ENCODE measurements at regions not wholly inside any gene's neighbourhood (a gene's known extent, or its start where the extent isn't known, plus 50 kb on each side); places are given as distances from the start of the nearest gene placed in this dataset.

- no peak for DNase-seq (ENCODE audit: low spot score, unreplicated experiment)
- TF ChIP-seq CTCF (IDR thresholded peaks at IDR 0.05; ENCODE audit: unreplicated experiment) = no peak
- Mint-ChIP-seq H3K36me3 (ENCODE audit: insufficient read depth) (no peaks in the 10 kb centered on the region), H3K9me3 (ENCODE audit: low read depth) (no peaks in the 10 kb centered on the region), H3K27me3 (peaks cover 9% of the 10 kb centered on the region), H3K4me3 (ENCODE audit: low read depth) (no peak overlapping the region), H3K27ac (no peak overlapping the region), H3K4me1 (ENCODE audit: low read depth) (no peaks in the 10 kb centered on the region)
Measured at GRCh38 chr10:30178356-30178964, 119.1 kb upstream of the JCAD start.

DNA sequence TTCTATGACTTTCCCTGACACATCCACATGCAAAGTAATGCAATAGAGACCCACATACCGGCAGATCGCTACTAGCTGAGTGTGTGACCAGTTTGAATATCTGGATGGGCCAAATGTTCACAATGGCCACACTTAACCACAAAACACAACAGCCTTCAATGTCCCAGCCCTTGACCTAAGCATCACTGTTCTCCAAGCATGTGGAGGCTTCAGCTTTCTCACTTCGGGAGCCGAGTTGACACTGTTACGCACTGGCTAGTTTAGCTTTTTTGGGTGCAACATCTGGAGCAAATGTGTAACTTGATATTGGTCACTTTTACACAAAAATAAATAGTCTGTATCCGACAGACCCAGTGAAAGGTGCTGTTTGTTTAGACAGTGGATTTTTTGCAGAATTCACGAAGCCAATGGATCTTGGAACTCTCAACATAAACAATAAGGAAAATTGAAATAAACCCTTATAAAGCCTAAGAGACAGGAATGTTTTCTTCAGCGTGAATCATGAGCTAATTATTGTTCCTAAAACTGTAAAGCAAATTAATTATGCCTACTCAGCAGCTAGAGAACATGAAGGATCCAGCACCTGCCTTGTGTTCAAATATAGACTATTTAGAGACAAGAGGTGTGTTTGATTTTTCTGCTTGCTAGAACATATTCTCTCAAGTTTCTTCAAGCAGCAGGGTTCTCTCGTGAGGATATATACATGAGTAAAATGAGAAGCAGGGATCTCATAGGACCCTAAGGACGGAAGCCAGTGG, 117.6 kb upstream of the JCAD start:
- Mint-ChIP-seq H3K9me3 (ENCODE audit: low read depth) (no peaks in the 10 kb centered on the region), H3K4me3 (ENCODE audit: low read depth) (no peak overlapping the region), H3K27me3 (no peaks in the 10 kb centered on the region), H3K4me1 (ENCODE audit: low read depth) (no peaks in the 10 kb centered on the region), H3K27ac (no peak overlapping the region), H3K36me3 (ENCODE audit: insufficient read depth) (no peaks in the 10 kb centered on the region)
- TF ChIP-seq CTCF (IDR thresholded peaks at IDR 0.05; ENCODE audit: unreplicated experiment) = no peak
- DNase-seq (ENCODE audit: low spot score, unreplicated experiment) = no peak

DNA sequence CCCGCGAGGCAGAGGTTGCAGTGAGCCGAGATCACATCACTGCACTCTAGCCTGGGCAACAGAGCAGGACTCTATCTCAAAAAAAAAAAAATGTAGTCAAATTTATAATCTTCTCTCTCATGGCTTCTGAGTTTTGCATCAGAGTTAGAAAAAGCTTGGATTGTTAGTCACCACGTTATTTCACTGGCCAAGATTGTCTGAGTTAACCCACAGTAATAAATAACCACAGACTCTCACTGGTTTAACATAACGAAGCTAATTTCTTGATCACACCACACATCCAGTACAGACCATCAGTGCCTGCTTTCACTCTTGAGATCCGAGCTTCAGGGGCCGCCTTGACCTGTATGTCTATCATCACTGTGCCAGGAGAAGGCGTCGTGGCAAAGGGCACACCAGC, 116.8 kb upstream of the JCAD start:
- TF ChIP-seq CTCF (IDR thresholded peaks at IDR 0.05; ENCODE audit: unreplicated experiment) = no peak
- no peaks in the 10 kb centered on the region for H3K9me3 Mint-ChIP-seq (ENCODE audit: low read depth)
- no peaks in the 10 kb centered on the region for H3K36me3 Mint-ChIP-seq (ENCODE audit: insufficient read depth)
- no peak overlapping the region for H3K27ac Mint-ChIP-seq
- no peak overlapping the region for H3K4me3 Mint-ChIP-seq (ENCODE audit: low read depth)
- no peaks in the 10 kb centered on the region for H3K27me3 Mint-ChIP-seq
- H3K4me1 Mint-ChIP-seq (ENCODE audit: low read depth) = peaks cover 1% of the 10 kb centered on the region
- no peak for DNase-seq (ENCODE audit: low spot score, unreplicated experiment)

DNA sequence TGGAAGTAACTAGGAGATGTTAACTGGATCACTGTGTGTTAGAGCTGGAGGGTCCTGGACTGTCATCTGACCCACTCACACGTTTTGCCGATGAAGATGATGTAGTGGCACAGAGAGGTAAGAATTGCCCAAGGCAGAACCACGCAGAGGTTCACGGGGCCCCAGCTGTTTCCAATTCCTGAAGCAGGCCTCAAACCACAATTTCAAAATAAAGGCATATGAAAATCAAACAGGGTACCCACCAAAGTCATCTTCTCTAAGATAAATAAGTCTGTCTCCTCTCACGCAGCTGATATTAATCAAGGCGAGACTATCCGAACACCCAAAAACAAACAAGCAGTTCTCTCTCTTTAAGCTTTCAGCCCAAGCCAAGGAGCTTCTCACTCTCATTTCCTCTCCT, 113.3 kb upstream of the JCAD start:
- DNase-seq (ENCODE audit: low spot score, unreplicated experiment) = no peak
- H3K27me3 Mint-ChIP-seq = no peaks in the 10 kb centered on the region
- H3K36me3 Mint-ChIP-seq (ENCODE audit: insufficient read depth) = no peaks in the 10 kb centered on the region
- peaks cover 2% of the 10 kb centered on the region for H3K4me1 Mint-ChIP-seq (ENCODE audit: low read depth)
- H3K27ac Mint-ChIP-seq = no peak overlapping the region
- no peak for TF ChIP-seq CTCF (IDR thresholded peaks at IDR 0.05; ENCODE audit: unreplicated experiment)
- H3K9me3 Mint-ChIP-seq (ENCODE audit: low read depth) = peaks cover 5% of the 10 kb centered on the region
- H3K4me3 Mint-ChIP-seq (ENCODE audit: low read depth) = no peak overlapping the region

- no peak overlapping the region for H3K4me3 Mint-ChIP-seq (ENCODE audit: low read depth)
- H3K4me1 Mint-ChIP-seq (ENCODE audit: low read depth) = peaks cover 2% of the 10 kb centered on the region
- peaks cover 8% of the 10 kb centered on the region for H3K9me3 Mint-ChIP-seq (ENCODE audit: low read depth)
- DNase-seq (ENCODE audit: low spot score, unreplicated experiment) = no peak
- no peaks in the 10 kb centered on the region for H3K36me3 Mint-ChIP-seq (ENCODE audit: insufficient read depth)
- H3K27ac Mint-ChIP-seq = no peak overlapping the region
- TF ChIP-seq CTCF (IDR thresholded peaks at IDR 0.05; ENCODE audit: unreplicated experiment) = no peak
- H3K27me3 Mint-ChIP-seq = no peaks in the 10 kb centered on the region
Measured at GRCh38 chr10:30172091-30172490, 112.7 kb upstream of the JCAD start.
